ENCODE measurements at regions not wholly inside any gene's neighbourhood (a gene's known extent, or its start where the extent isn't known, plus 50 kb on each side); places are given as distances from the start of the nearest gene placed in this dataset.
A peak's percentile ranks its signal among the peaks of the same experiment; 100 is the strongest.

DNA sequence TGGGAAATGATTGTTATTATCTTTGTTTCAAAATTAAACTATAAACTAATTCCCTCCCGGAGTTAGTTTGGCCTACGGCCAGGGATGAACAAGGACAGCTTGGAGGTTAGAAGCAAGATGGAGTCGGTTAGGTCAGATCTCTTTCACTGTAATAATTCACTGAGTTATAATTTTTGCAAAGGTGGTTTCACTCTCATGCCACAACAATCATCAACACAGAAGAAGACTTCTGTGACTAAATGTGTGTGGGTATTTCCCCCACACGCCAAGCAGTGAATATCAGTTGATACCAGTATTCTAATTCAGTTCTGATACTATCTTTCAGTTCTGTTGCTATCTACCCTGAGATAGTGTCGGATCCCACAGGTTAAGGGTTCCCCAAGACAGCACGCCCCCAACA lies 215.1 kb downstream of the S1PR1 start:
- TF ChIP-seq, protein P1, sequence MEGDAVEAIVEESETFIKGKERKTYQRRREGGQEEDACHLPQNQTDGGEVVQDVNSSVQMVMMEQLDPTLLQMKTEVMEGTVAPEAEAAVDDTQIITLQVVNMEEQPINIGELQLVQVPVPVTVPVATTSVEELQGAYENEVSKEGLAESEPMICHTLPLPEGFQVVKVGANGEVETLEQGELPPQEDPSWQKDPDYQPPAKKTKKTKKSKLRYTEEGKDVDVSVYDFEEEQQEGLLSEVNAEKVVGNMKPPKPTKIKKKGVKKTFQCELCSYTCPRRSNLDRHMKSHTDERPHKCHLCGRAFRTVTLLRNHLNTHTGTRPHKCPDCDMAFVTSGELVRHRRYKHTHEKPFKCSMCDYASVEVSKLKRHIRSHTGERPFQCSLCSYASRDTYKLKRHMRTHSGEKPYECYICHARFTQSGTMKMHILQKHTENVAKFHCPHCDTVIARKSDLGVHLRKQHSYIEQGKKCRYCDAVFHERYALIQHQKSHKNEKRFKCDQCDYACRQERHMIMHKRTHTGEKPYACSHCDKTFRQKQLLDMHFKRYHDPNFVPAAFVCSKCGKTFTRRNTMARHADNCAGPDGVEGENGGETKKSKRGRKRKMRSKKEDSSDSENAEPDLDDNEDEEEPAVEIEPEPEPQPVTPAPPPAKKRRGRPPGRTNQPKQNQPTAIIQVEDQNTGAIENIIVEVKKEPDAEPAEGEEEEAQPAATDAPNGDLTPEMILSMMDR (IDR thresholded peaks at IDR 0.05) = no peak
- TF ChIP-seq EZH2 (IDR thresholded peaks at IDR 0.05) = no peak
- TF ChIP-seq EZH2phosphoT487 (IDR thresholded peaks at IDR 0.05) = no peak
- no peak overlapping the region for H3K9ac ChIP-seq

DNA sequence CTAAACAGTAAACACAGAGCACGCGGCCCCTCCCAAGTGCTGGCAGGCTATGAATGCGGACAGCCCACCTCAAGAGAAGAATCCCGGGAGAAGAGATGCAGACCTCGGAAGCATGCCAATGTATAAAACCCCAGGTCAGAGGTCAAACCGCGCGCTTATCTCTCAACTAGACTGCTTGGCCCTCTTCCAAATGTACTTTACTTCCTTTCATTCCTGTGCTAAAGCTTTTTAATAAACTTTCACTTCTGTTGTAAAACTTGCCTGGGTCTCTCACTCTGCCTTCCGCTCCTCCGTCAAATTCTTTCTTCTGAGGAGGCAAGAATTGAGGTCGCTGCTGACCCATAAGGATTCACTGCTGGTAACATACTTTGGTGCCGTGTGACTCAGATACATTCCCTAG lies 216.0 kb downstream of the S1PR1 start:
- Histone ChIP-seq H3K9me3 (ENCODE audit: low read depth) (no peaks in the 10 kb centered on the region), H3K27me3 (no peaks in the 10 kb centered on the region), H3F3A (ENCODE audit: low read depth) (no peaks in the 10 kb centered on the region), H3K27ac (no peak overlapping the region), H4K20me1 (ENCODE audit: low read depth) (no peaks in the 10 kb centered on the region), H3K36me3 (no peaks in the 10 kb centered on the region), H3K79me2 (ENCODE audit: low read depth) (no peaks in the 10 kb centered on the region), H3K4me1 (no peaks in the 10 kb centered on the region), H3K9ac (no peak overlapping the region), H3K4me2 (no peak overlapping the region), H3K4me3 (no peak overlapping the region), H2AFZ (replicated peaks) (peak overlapping the region; percentile 42)
- TF ChIP-seq EZH2phosphoT487 (IDR thresholded peaks at IDR 0.05) = no peak
- TF ChIP-seq, protein P1 (IDR thresholded peaks at IDR 0.05) = no peak
- TF ChIP-seq EZH2 (IDR thresholded peaks at IDR 0.05) = no peak
- H3K4me1 Mint-ChIP-seq = no peaks in the 10 kb centered on the region
- no peaks in the 10 kb centered on the region for H3K36me3 Mint-ChIP-seq
- no peak overlapping the region for H3K4me3 Mint-ChIP-seq
- H3K27ac Mint-ChIP-seq = no peak overlapping the region
- H3K9me3 Mint-ChIP-seq = peaks cover 5% of the 10 kb centered on the region
- peaks cover 3% of the 10 kb centered on the region for H3K27me3 Mint-ChIP-seq (ENCODE audit: insufficient read depth, low read depth)
- no peak for DNase-seq (ENCODE audit: low spot score)

More for the DNA sequence above, 215.1 kb downstream of the S1PR1 start:
- H3K27ac Mint-ChIP-seq = no peak overlapping the region
- no peak overlapping the region for H3K4me3 Mint-ChIP-seq
- H3K9me3 Mint-ChIP-seq = peaks cover 5% of the 10 kb centered on the region
- Histone ChIP-seq H4K20me1 (ENCODE audit: low read depth) (no peaks in the 10 kb centered on the region), H3F3A (ENCODE audit: low read depth) (no peaks in the 10 kb centered on the region), H2AFZ (replicated peaks) (no peak overlapping the region), H3K27ac (no peak overlapping the region), H3K4me3 (no peak overlapping the region), H3K79me2 (ENCODE audit: low read depth) (no peaks in the 10 kb centered on the region), H3K27me3 (no peaks in the 10 kb centered on the region), H3K36me3 (no peaks in the 10 kb centered on the region), H3K4me2 (no peak overlapping the region), H3K9me3 (ENCODE audit: low read depth) (no peaks in the 10 kb centered on the region), H3K4me1 (no peaks in the 10 kb centered on the region)
- no peaks in the 10 kb centered on the region for H3K4me1 Mint-ChIP-seq
- H3K27me3 Mint-ChIP-seq (ENCODE audit: insufficient read depth, low read depth) = peaks cover 3% of the 10 kb centered on the region
- no peaks in the 10 kb centered on the region for H3K36me3 Mint-ChIP-seq
- no peak for DNase-seq (ENCODE audit: low spot score)

DNA sequence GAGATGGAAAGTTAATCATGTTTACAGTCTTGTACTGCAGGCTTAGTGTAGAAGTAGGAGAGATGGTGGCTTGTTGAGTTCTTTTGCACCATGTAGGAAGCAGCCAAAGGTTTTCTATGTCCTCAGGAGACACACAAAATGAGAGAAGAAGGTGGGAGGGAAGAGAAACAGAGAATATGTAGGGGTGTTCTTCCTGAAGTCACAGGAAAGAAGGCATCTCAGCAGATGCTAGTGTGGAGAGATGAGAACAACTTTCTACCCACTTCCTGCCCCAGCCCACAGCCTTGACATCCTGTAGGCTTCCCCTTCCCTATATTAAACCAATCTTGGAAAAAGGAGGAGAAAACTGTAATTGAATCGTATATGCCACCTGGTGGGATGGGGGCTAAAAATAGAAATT lies 217.0 kb downstream of the S1PR1 start:
- no peak for DNase-seq (ENCODE audit: low spot score)
- no peaks in the 10 kb centered on the region for H3K9me3 ChIP-seq (ENCODE audit: low read depth)
- H3K4me1 ChIP-seq = no peaks in the 10 kb centered on the region
- H3K36me3 ChIP-seq = no peaks in the 10 kb centered on the region
- no peak overlapping the region for H2AFZ ChIP-seq (replicated peaks)
- Mint-ChIP-seq H3K9me3 (peaks cover 5% of the 10 kb centered on the region), H3K4me3 (no peak overlapping the region), H3K27ac (no peak overlapping the region), H3K4me1 (no peaks in the 10 kb centered on the region), H3K27me3 (ENCODE audit: insufficient read depth, low read depth) (no peaks in the 10 kb centered on the region), H3K36me3 (no peaks in the 10 kb centered on the region)
- H3K9ac ChIP-seq = no peak overlapping the region
- H3K27me3 ChIP-seq = no peaks in the 10 kb centered on the region
- TF ChIP-seq EZH2 (IDR thresholded peaks at IDR 0.05) = no peak
- TF ChIP-seq, protein P1 (IDR thresholded peaks at IDR 0.05) = no peak
- TF ChIP-seq EZH2phosphoT487 (IDR thresholded peaks at IDR 0.05) = no peak
- no peaks in the 10 kb centered on the region for H4K20me1 ChIP-seq (ENCODE audit: low read depth)
- H3K4me2 ChIP-seq = no peak overlapping the region
- H3K27ac ChIP-seq = no peak overlapping the region
- no peaks in the 10 kb centered on the region for H3K79me2 ChIP-seq (ENCODE audit: low read depth)
- no peaks in the 10 kb centered on the region for H3F3A ChIP-seq (ENCODE audit: low read depth)
- no peak overlapping the region for H3K4me3 ChIP-seq

Measured in neural progenitor cell (in vitro differentiated cells).